Frontal cortex (tissue), 3 donors: ENCODE measurements at regions not wholly inside any gene's neighbourhood (a gene's known extent, or its start where the extent isn't known, plus 50 kb on each side); places are given as distances from the start of the nearest gene placed in this dataset.

Source experiments
- DNase-seq, 2 donors: peaks; one replicate each; pipeline ENCODE4 v3.0.0; 2012; ENCODE audit warnings: low spot score in 2 of 2
- FAIRE-seq: peaks from 2 replicates; lab custom pipeline; 2012; peaks lifted over from hg19 to GRCh38; lab: Jason Lieb, UNC
- donor health status: control.
- donor health status: control.
- donor health status: control.

- FAIRE-seq: no peak
- DNase-seq: no peak
These were observed 364.2 kb downstream of the JRKL start for GRCh38 chr11:96753997-96754396.

DNA sequence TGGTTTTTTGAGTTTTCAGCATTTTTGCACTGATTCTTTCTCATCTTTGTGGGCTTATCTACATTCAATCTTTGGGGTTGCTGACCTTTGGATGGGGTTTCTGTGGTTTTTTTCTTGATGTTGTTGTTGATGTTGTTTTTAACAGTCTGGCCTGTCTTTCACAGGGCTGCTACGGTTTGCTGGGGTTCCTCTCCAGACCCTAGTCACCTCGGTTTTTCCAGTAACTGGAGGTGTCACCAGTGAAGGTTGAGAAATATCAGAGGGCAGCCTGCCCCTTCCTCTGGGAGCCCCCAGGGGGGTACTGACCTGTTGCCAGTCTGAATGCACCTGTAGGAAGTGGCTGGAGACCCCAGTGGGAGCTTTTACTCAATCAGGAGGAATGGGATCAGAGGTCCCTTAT, 365.4 kb downstream of the JRKL start:
- DNase-seq (no peak), FAIRE-seq (no peak)

- FAIRE-seq: no peak
These were observed 365.9 kb downstream of the JRKL start for GRCh38 chr11:96755752-96756151.

GRCh38 chr11:96758957-96759356, 369.1 kb downstream of the JRKL start:
- FAIRE-seq (no peak), DNase-seq (no peak)

More at GRCh38 chr11:96755752-96756151, 365.9 kb downstream of the JRKL start:
- DNase-seq: no peak

GRCh38 chr11:96760306-96760705, 370.5 kb downstream of the JRKL start:
- no peak for FAIRE-seq

GRCh38 chr11:96760815-96761214, 371.0 kb downstream of the JRKL start:
- DNase-seq (no peak), FAIRE-seq (no peak)

More at GRCh38 chr11:96760306-96760705, 370.5 kb downstream of the JRKL start:
- no peak for DNase-seq

DNA sequence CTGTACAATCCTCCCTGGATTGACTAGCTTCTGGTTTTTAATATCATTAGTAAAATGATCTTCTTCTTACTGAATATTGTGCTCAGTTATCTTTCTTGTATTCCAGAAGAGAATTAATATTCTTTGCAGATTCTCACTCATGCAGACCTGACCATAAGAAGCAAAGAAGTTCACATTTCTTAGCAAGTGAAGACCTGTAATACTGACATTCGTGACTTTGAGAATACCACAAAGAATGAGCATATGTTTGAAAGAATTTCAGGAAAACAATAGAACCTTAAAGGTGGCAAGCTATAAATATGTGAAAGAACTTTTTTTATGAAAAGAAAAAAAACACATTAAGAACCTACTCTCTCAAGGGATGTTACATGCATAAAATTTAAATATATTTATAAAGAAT, 371.6 kb downstream of the JRKL start:
- FAIRE-seq: no peak
- DNase-seq: no peak

DNA sequence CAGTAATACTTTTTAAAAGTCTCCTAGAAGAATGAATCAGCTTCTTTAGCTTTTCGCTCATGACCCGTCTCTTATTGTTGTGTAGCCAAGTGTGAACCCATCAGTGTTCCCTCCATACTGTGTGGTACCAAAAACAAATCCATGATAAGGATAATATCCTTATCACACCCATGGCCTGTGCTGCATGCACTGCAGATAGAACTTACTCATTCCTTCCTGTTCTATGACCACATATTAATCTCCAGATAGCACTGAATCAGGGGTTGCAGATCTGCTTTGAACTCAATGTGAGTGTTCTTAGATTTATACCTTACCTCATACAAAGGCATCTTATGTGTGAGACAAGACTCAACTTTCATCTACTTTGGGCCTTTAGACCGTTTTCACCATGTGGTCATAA, 373.4 kb downstream of the JRKL start:
- DNase-seq (no peak), FAIRE-seq (no peak)

GRCh38 chr11:96778272-96778671, 388.5 kb downstream of the JRKL start:
- FAIRE-seq (no peak), DNase-seq (no peak)

DNA sequence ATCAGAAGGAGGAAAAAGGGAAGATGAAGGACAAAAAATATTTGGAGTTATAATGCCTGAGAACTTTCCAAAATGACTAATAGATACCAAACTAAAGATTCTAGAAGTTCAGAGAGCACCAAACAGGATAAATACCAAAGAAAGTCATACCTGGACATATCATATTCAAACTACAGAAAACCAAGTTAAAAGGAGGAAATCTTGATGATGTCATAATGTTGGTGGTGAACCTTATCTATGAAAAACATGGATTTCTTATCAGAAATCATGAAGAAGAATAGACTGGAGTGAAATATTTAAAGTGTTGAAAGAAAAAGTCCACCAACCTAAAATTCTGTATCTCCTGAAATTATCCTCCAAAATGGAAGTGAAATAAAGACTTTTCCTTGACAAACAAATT, 389.2 kb downstream of the JRKL start:
- no peak for FAIRE-seq
- no peak for DNase-seq

- DNase-seq (no peak), FAIRE-seq (no peak)
These were observed 391.3 kb downstream of the JRKL start for GRCh38 chr11:96781082-96781481.

DNA sequence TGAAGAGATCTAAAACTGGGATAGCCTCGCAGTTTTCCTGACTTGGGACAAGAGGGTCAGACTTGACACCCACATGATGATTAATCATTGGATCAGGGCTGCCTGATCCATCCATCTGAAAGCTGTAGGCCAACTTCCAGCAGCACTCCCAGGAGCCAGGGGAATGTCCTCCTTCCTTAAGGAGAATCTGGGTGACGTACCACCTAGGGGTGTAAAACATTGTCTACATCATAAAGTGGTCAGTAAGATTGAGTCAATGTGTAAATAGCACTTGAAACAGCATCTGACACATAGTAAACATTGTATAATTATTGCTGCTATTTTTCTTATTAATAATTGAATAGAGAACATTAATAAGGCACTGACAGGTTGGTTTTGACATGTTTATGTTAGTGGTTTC, 392.8 kb downstream of the JRKL start:
- no peak for FAIRE-seq
- no peak for DNase-seq

DNA sequence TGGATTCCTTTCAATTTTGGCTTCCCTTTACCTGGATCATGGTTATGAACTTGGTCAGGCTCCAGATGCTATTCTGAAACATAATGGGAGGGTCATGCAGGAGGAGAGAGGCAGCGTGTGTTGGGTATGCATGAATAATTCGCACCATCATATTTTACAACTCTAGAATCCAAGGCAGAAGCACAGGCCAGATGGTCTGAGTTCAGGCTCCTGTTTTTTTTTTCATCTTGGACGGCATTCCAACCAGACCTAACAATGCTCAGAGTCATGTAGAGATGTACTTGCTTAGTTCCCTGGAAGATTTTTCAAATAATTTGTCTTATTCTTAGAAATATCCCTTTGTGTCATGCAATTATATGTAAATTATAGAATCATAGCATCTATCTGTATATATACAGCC, 393.5 kb downstream of the JRKL start:
- DNase-seq (no peak), FAIRE-seq (no peak)

DNA sequence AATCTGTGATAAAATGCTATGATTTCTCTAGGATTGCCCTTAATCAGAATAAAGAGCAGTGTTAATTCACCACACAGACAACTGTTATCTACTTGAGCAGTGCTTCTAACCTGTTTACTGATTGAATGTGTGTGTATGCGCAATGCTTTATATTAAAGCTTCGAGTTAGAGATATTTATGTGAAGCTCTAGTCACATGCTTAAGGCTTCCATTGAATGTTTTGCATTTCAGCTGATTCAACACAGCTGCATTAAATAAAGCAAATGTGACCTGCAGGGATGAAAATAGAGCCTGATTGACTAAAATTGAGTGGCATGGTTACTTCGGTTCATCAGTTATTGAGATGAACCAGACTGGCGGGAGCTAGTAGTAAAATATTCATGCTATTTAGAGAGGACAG, 395.3 kb downstream of the JRKL start:
- no peak for FAIRE-seq

DNA sequence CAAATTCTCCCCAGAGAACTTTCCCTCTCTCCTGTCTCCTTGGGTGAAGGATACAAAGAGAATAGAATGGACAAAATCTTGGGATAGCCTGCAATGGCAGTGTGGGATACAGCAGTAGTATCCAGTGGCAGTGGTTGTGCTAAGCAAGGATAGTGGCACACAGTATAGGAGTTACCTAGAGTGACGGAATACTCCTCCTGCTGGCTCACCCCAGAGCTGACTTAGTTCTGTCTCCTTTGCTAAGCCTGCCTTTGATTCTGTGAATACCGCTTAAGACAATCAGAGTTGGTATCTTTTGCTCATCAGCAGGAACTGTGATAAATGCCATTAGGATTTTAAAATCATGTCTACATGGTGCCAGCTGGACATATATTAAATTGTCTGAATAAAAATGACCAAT, 404.3 kb downstream of the JRKL start:
- DNase-seq (no peak), FAIRE-seq (no peak)

More for the DNA sequence above, 395.3 kb downstream of the JRKL start:
- no peak for DNase-seq

DNA sequence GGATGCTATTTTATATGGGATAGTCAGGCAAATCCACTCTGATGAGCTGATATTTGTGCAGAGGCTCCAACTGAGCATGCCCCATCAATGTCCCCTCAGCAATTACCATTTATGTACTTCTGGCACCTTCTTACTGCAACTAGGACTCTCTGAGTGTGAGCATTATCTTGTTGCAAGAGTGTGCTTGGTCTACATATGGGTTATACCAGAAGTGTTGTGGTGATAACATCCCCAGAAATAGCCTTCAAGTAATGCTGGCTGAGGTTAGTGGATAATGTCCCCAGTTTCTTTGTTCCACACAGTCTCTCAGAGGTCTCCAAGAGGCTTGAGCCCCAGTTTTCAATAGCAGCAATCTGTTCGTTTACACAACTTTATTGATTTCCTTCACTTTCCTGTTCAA, 408.6 kb downstream of the JRKL start:
- DNase-seq (no peak), FAIRE-seq (no peak)

DNA sequence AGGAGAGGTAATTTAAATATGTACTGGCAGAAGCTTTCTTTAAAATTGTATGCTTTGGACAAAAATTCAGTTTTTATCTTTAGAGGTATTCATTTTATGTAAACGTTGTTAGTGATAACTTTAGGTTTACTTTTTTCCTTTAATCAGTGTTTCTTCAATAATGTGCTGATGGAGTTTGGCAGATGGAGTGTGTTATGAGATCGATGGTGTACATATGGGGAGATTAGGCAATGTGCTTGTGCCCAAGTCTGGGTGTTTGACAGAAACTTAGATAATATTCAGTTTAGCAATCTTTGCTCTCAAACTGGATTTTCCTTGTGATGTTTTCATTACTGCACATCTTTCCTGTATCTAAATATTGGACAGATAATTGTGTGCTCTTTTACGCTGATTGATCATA, 425.4 kb downstream of the JRKL start:
- no peak for FAIRE-seq
- no peak for DNase-seq

GRCh38 chr11:96817482-96818399, 427.9 kb downstream of the JRKL start:
- DNase-seq (no peak), FAIRE-seq (no peak)

DNA sequence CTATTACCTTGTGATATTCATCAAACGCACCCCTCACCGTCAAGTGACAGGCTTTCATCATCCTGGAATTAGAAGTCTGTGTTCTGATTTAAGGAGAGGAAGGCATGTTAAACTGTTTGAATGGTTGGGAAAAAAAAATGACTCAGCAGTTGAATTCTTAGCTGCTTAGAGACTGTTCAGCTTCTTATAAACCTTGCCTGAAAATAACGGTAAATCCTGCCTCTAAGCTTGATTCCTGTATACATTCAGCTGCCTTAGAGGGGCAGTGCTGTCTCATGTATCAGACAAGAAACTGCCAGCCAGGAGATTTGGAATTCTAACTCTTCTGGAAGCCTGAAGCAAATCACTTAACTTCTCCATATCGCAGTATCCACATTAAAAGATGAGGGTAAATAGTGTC, 437.4 kb downstream of the JRKL start:
- DNase-seq (peak in 1 of 2 donors; percentile 1), FAIRE-seq (no peak)

- FAIRE-seq (no peak), DNase-seq (no peak)
These were observed 452.0 kb downstream of the JRKL start for GRCh38 chr11:96841792-96842191.

DNA sequence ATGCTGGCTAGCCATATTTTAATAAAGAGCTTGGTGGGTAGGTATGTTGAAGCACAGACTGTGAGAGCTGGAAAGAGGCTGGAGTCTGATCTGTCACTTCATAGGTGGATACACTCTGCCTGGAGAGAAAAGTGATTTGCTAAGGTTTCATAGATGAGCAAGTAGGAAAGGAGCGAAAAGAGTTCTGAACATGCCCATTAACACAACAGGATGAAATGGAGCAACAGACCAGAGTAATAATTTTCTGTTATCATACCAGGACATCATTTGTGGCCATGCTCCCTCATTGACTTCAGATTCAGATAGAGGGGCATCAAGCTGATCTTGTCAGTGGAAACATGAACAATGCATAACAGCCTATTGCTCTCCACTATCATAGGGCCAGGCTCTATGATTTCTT, 452.9 kb downstream of the JRKL start:
- FAIRE-seq: no peak
- DNase-seq: no peak

- no peak for FAIRE-seq
- no peak for DNase-seq
These were observed 464.6 kb downstream of the JRKL start for GRCh38 chr11:96854425-96854824.
